HG03378 (cell line): ENCODE measurements at regions not wholly inside any gene's neighbourhood (a gene's known extent, or its start where the extent isn't known, plus 50 kb on each side); places are given as distances from the start of the nearest gene placed in this dataset.
A peak's percentile ranks its signal among the peaks of the same experiment; 100 is the strongest.

Experiments used
- ATAC-seq: cut with Tn5 transposase; IDR thresholded peaks from one replicate; pipeline ENCODE4 v1.9.1; 2021; ENCODE audit warnings: mild to moderate bottlenecking, moderate library complexity; ENCODE audit not compliant: unreplicated experiment

GRCh38 chr2:19664646-19665045, 237.1 kb downstream of the TTC32 start:
- ATAC-seq: no peak

- ATAC-seq: no peak
These were observed 242.6 kb downstream of the TTC32 start for GRCh38 chr2:19659024-19659792.

GRCh38 chr2:19656011-19656410, 245.8 kb downstream of the TTC32 start:
- no peak for ATAC-seq

GRCh38 chr2:19654310-19655090, 247.3 kb downstream of the TTC32 start:
- ATAC-seq: no peak

- no peak for ATAC-seq
These were observed 248.3 kb downstream of the TTC32 start for GRCh38 chr2:19653509-19653908.

DNA sequence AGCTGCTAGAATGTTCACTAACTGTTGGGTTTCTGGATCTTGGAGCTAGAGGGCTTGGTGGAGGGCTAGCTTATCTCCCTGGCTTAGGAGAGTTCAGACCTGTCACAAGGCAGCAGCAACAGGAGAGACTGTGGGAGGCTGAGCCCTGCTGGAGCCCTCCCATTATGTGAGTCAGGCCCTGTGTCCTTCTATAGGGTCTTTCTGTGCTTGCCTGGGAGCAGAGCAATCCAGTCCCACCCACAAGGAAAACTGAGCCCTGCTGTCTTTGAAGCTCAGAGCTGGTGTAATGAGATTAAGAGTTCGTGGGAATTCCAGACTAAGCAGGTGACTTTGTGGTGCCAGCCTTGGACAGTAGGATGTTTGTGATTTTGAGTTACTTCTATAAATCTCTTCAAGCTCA, 249.0 kb downstream of the TTC32 start:
- ATAC-seq: no peak

DNA sequence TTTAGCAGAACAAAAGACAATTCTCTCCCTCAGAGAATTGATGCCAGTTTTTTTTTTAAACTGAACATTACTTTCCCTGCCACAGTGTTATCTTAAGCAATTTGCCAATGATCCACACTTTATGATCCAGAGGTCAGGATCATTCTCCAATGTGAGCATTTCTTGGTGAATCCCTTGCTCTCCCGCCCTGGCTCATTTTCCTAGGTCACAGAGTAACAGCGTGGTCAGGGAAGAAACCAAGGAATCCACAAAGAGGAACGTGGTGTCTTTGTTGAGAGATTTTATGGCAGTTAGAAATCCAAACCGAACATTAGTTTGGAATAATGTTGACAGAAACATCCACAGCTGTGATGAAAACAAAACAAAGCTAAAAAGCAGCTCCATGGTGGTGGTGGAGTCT, 250.3 kb downstream of the TTC32 start:
- ATAC-seq: no peak

DNA sequence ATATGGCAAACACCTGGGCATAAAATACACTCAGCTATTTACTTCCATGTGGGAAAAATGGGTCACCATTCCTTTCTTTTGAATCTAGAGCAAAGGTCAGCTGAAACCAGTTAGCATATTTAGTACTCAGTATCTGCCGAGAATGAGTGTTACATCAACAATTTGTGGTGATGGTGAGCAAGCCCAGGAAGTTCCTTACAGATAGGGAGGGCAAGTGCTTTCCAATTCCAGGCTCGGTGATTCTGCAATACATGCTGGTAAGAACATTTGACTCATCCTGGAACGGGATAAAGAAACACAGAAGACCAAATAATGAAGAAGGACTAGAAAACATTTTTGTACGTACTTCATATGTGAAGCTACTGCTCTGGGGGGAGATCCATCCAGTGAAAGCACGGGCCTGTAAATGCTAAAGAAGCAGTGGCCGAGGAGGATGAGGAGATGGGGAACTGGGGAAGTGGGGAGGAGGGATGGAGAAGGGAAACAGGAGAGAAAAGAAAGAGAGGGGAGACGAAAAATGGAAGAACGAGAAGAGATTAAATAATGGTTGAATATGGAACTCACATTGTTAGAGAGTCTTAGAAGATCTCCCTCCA, 251.9 kb downstream of the TTC32 start:
- no peak for ATAC-seq

- no peak for ATAC-seq
These were observed 252.6 kb downstream of the TTC32 start for GRCh38 chr2:19649142-19649541.

DNA sequence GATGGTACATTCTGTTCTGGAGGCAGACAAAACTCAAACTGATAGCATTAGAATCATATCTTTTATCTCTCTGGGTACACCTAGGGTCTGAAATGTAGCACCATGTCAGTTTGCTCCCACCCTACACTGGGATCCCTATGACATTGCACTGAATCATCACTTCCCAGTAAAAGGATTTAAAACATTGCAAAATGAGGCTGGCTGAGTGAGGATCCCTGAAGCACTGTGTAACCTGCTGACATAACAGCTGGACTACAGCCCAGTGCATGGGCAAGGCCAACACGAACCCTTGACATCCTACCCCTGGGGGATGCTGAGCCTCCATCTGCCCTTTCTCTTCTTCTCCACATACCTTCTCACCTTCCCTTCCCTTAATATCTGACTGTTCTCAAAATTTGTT, 253.2 kb downstream of the TTC32 start:
- ATAC-seq: no peak

- ATAC-seq: no peak
These were observed 254.8 kb downstream of the TTC32 start for GRCh38 chr2:19646987-19647386.

DNA sequence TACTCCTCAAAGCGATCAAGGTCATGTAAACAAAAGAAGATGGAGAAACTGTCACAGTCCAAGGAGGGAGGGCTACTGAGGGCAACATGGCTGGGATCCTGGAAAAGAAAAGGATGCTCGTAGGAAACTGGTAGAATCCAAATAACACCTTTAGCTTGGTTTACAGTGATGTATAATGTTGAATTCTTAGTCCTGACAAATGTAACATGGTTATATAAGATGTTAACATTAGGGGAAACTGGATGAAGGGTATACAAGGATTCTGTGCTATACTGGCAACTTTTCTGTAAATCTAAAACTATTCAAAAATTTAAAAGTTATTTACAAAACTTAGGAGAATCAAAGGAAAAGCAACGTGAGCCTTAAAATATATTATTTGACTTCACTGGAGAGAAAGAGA, 257.0 kb downstream of the TTC32 start:
- ATAC-seq: no peak

DNA sequence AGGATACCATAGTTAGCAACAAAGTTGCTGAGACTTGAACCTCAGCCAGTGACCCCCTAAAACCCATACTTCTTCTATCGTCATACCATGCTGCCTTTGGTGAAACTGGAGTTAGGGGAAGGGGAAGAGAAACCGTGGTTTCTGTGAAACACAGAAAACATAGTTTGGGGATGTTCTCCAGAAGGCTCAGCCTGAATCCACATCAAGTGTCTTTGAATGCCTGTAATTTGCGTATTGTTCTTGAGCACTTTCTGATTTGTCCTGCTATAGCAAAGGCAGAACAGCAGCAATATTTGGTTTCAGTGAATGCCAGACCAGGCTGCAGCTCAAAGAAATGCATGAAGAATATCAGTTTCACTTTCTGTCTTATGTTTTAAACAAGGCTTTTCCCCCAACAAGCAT, 258.7 kb downstream of the TTC32 start:
- ATAC-seq: peak; percentile 68

DNA sequence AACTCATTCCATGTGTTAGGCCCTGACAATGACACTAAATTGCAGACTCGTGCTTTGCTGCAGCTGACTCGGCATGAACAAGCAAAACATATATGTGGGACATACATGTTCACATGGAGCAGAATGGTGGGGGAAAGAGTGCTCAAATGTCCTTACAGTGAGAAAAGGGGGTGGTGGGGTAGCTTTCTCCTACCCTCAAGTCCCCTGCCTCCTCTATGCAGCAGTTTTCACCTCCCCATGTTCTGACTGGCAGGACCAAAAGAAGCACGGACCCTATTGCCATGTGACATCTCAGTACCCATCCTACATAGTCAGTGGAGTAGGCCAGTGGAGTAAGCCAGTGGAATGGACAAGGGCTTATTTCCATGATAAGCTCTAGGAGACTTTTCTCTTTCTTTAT, 259.3 kb downstream of the TTC32 start:
- no peak for ATAC-seq

DNA sequence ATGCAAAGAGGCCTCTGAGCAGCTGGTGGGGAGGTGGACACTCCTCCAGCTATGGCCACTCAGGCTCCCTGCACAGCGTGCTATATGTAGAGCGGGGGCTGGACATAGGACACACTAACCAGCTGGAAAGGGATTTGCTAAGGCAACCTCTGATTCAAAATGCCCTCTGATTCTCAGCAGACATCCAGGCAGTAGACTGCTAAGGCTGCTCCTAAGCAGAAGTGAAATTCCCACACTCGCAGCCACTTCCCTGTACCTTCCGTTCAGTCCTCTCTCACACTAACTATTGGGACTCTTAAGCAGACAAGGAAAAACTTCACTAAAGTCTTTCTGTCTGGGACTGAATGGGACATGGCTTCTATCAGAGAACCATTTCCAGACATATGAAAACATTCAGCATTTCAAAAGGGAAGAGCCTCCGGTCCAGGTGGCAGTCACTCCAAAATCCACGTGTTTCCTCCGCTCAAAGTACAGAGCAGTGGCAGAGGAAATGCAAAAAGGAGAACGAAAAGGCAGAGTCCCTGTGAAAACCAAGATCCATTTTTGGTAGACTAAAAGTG, 265.8 kb downstream of the TTC32 start:
- ATAC-seq: no peak

GRCh38 chr2:19632403-19632991, 269.3 kb downstream of the TTC32 start:
- ATAC-seq: no peak

- no peak for ATAC-seq
These were observed 269.9 kb downstream of the TTC32 start for GRCh38 chr2:19631871-19632270.

DNA sequence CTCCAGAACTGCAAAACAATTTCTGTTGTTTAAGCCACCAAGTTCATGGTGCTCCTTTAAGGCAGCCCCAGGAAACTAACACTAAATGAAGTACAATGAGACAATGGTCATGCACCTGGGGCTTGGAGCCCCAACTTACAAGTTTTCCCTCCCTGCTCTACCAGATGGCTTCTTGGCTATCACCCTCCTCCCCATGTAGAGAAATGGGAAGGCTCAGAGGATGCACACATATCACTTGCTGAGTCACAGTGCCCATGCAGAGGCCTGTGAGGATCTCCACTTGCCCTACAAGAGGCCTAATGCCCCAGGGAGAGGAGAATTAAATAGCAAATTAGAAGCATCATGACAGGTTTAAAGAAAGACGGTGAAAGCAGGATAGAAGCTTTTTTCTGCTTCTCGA, 270.9 kb downstream of the TTC32 start:
- no peak for ATAC-seq

DNA sequence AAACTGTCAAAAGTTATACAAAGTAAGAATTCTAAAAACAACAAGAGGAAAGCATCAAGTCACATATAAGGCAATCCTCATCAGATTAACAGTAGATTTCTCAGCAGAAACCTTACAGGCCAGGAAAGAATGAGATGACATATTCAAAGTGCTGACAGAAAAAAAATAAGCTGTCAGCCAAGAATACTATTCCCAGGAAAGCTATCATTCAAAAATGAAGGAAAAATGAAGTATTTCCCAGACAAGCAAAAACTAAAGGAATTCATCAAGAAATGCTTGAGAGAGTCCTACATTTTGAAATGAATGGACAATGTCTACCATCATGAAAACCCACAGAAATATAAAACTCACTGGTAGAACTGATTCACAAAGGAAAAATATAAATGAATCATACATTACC, 268.9 kb upstream of the OSR1 start:
- no peak for ATAC-seq

DNA sequence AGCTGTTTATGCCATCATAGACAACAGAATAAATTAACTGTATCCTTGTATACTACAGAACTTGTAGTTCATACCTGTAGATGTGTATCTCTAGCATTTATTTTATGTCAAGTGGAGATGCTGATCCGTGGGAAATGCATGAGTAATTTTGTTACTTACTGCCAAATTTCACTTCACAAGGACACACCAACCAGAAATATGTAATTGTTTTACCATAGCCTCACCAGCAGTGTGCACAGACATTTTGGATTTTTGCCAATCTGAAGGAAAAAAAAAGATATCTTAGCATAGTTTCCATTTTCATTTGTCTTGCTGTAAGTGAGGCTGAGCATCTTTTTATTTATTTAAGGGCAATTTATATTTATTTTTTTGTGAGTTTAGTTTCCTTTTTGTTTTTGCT, 265.1 kb upstream of the OSR1 start:
- no peak for ATAC-seq

- ATAC-seq: no peak
These were observed 258.9 kb upstream of the OSR1 start for GRCh38 chr2:19617257-19617848.
